Keratinocyte (primary cell): ENCODE measurements at regions not wholly inside any gene's neighbourhood (a gene's known extent, or its start where the extent isn't known, plus 50 kb on each side); places are given as distances from the start of the nearest gene placed in this dataset.

ENCODE experiments used
- DNase-seq: peaks from one replicate; pipeline ENCODE4 v3.0.0-alpha.2; 2011; ENCODE audit warnings: low read depth, missing footprints, low spot score
- FAIRE-seq: peaks from 2 replicates; lab custom pipeline; 2011; peaks lifted over from hg19 to GRCh38; lab: Jason Lieb, UNC
- H2AFZ ChIP-seq: 2 replicates; pipeline ENCODE4 v1.6.0; 2012; ENCODE audit warnings: low read length, control low read depth, inconsistent platforms; ENCODE audit not compliant: control insufficient read depth
- H3K27ac ChIP-seq: 2 replicates; pipeline ENCODE4 v1.5.1; 2011; ENCODE audit warnings: low read length; ENCODE audit not compliant: control insufficient read depth, insufficient read depth
- H3K27me3 ChIP-seq: 3 replicates; pipeline ENCODE4 v1.6.0; 2011; ENCODE audit warnings: low read length; ENCODE audit not compliant: control insufficient read depth, insufficient read depth; ENCODE audit errors: extremely low read depth
- H3K36me3 ChIP-seq, 2 experiments: 2 replicates in 1 of 2; 3 replicates in 1 of 2; pipeline ENCODE4 v1.5.1; 2011; ENCODE audit warnings: low read length in 2 of 2, mild to moderate bottlenecking in 1 of 2; ENCODE audit not compliant: control insufficient read depth in 2 of 2, insufficient read depth in 2 of 2; ENCODE audit errors: extremely low read depth in 1 of 2
- H3K4me1 ChIP-seq: 3 replicates; pipeline ENCODE4 v1.5.1; 2011; ENCODE audit warnings: low read length; ENCODE audit not compliant: control insufficient read depth, insufficient read depth; ENCODE audit errors: extremely low read depth
- H3K4me2 ChIP-seq: 3 replicates; pipeline ENCODE4 v1.6.0; 2011; ENCODE audit warnings: low read depth, low read length; ENCODE audit not compliant: control insufficient read depth, insufficient read depth; ENCODE audit errors: extremely low read depth
- H3K4me3 ChIP-seq, 3 experiments: fragments of 200-600 bp in 1 of 3; sonication (generic) in 1 of 3; 2 replicates in 2 of 3; 3 replicates in 1 of 3; pipeline ENCODE4 v1.5.1; 2011 to 2016; ENCODE audit warnings: low read length in 3 of 3, mild to moderate bottlenecking in 3 of 3, control low read depth in 2 of 3, inconsistent platforms in 1 of 3, low read depth in 1 of 3, mixed read lengths in 1 of 3, mixed run types in 1 of 3, moderate library complexity in 1 of 3; ENCODE audit not compliant: control insufficient read depth in 2 of 3, insufficient read depth in 2 of 3; ENCODE audit errors: extremely low read depth in 1 of 3
- H3K79me2 ChIP-seq: 2 replicates; pipeline ENCODE4 v1.6.0; 2012; ENCODE audit warnings: low read length; ENCODE audit not compliant: control insufficient read depth, insufficient read depth
- H3K9ac ChIP-seq: 3 replicates; pipeline ENCODE4 v1.6.0; 2011; ENCODE audit warnings: low read length; ENCODE audit not compliant: control insufficient read depth, insufficient read depth; ENCODE audit errors: extremely low read depth
- H3K9me1 ChIP-seq: 3 replicates; pipeline ENCODE4 v1.6.0; 2011; ENCODE audit warnings: low read length; ENCODE audit not compliant: control insufficient read depth, insufficient read depth; ENCODE audit errors: extremely low read depth
- H3K9me3 ChIP-seq: 2 replicates; pipeline ENCODE4 v1.5.1; 2012; ENCODE audit warnings: low read depth, low read length; ENCODE audit not compliant: control insufficient read depth
- H4K20me1 ChIP-seq: 3 replicates; pipeline ENCODE4 v1.6.0; 2011; ENCODE audit warnings: low read length; ENCODE audit not compliant: control insufficient read depth, insufficient read depth; ENCODE audit errors: extremely low read depth
- CTCF ChIP-seq, 3 experiments: IDR thresholded peaks in 1 of 3; conservative IDR thresholded peaks in 1 of 3; optimal IDR thresholded peaks in 1 of 3; 2 replicates in 2 of 3; 3 replicates in 1 of 3; pipeline versions ENCODE3 to v1.5.1; 2011; ENCODE audit warnings: low read length in 3 of 3, mild to moderate bottlenecking in 3 of 3, moderate library complexity in 2 of 3, control low read depth in 1 of 3, inconsistent platforms in 1 of 3; ENCODE audit not compliant: insufficient read depth in 2 of 3; ENCODE audit errors: extremely low read depth in 1 of 3
- EZH2 ChIP-seq: IDR thresholded peaks from one replicate; pipeline ENCODE4 v1.6.1; 2012; ENCODE audit warnings: inconsistent platforms, mild to moderate bottlenecking, low read length, moderate library complexity
- dilution Hi-C: fragments of 300-500 bp; cut with MboI; formaldehyde crosslinking; loops from one replicate; pipeline ENCODE4 v1.7.0; 2020; ENCODE audit warnings: low sequenced_read_pairs; ENCODE audit not compliant: extremely low pct_ligation_motif_present

DNA sequence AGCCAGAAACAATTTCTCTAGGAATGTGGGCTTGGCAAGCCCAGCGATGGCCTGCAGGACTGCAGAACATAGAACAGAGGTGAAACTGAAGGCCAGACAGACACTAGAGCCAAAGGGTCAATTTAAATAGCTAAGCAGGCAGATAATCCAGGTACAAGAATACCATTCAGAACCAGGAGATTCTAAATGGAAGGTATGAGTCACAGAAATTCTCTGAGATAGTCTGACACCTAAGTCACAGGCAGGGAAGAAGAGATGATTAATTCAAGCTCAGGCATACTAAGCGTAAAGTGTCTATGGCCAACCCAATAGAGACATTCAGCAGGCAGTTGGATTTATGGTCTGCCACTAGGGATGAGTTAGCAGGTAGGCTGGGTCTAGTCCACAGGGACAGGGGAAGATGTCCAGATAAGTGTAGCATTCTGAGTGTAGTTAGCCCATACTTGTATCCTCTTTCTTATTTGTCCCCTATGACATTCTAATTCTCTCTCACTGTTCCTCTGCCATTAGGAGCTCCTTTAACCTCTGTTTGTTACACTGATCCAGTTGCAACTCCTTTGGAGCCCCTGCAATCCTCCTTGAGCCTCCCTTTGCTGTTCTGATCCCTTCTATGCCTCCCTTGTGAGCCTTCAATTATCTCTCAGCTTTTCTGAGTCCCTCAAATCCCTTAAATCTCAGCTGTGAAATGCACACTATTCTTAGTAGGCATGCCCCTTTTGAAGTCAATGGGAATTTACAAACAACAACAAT lies 383.8 kb downstream of the LMO4 start:
- H3K4me1 ChIP-seq, result no peaks in the 10 kb centered on the region
- H3K27ac ChIP-seq, result no peak overlapping the region
- TF ChIP-seq CTCF (optimal IDR thresholded peaks at IDR 0.05 in 1 of 3, IDR thresholded peaks at IDR 0.05 in 1 of 3, conservative IDR thresholded peaks at IDR 0.05 in 1 of 3; ENCODE audit: extremely low read depth in 1 of 3, insufficient read depth in 2 of 3, low read length in 3 of 3), result no peak
- FAIRE-seq (peak; percentile 73), DNase-seq (no peak)
- no peak overlapping the region for H3K9ac ChIP-seq
- H3K9me1 ChIP-seq, result no peaks in the 10 kb centered on the region
- H3K27me3 ChIP-seq, result no peaks in the 10 kb centered on the region
- H3K4me2 ChIP-seq, result no peak overlapping the region
- no peaks in the 10 kb centered on the region for H3K79me2 ChIP-seq
- dilution Hi-C loops, result no loop called here
- H3K36me3 ChIP-seq, result no peaks in the 10 kb centered on the region
- H4K20me1 ChIP-seq, result no peaks in the 10 kb centered on the region
- no peak overlapping the region for H2AFZ ChIP-seq
- no peak overlapping the region for H3K4me3 ChIP-seq
- no peaks in the 10 kb centered on the region for H3K9me3 ChIP-seq

DNA sequence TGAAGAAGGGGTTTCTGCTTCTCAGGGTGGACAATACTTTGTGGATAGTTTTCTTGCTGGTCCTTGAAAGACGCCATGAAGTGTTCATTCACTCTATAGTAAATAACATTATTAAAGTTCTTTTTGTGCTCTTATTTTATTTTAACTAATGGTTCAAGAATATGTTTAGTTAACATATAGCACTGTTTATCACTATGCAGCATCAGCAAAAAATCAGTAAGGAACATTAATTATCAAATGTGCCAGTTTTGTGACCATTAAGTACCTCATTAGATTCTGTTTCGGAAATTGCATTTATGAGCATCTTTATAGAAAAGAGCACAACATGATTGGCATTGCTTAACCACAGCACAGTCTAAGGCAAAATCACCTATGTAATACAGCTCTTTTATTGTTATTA lies 385.6 kb downstream of the LMO4 start:
- dilution Hi-C loops, result no loop called here
- no peak for FAIRE-seq
- Histone ChIP-seq H3K27me3 (no peaks in the 10 kb centered on the region), H3K27ac (no peak overlapping the region), H3K9me3 (no peaks in the 10 kb centered on the region), H3K9me1 (no peaks in the 10 kb centered on the region), H3K4me1 (no peaks in the 10 kb centered on the region), H3K4me3 (no peak overlapping the region), H3K9ac (no peak overlapping the region), H4K20me1 (no peaks in the 10 kb centered on the region), H2AFZ (no peak overlapping the region), H3K79me2 (no peaks in the 10 kb centered on the region), H3K4me2 (no peak overlapping the region), H3K36me3 (no peaks in the 10 kb centered on the region)
- DNase-seq, result no peak
- TF ChIP-seq CTCF (optimal IDR thresholded peaks at IDR 0.05 in 1 of 3, IDR thresholded peaks at IDR 0.05 in 1 of 3, conservative IDR thresholded peaks at IDR 0.05 in 1 of 3; ENCODE audit: extremely low read depth in 1 of 3, insufficient read depth in 2 of 3, low read length in 3 of 3) (no peak), EZH2 (no peak)
